IMR-90 (cell line): ENCODE measurements at regions not wholly inside any gene's neighbourhood (a gene's known extent, or its start where the extent isn't known, plus 50 kb on each side); places are given as distances from the start of the nearest gene placed in this dataset.

ENCODE experiments used
- ATAC-seq: fragments of 200-7000 bp; cut with Tn5 transposase; 2 replicates; pipeline ENCODE4 v1.9.1; 2020; ENCODE audit warnings: low read depth, mild to moderate bottlenecking, moderate library complexity
- BruUV-seq: library from RNA; stranded (reverse); fragments of 400-500 nt; replicated peaks from 2 replicates; lab custom pipeline; 2021; lab: Mats Ljungman, UMichigan
- CTCF ChIA-PET: fragments of 300-600 bp; formaldehyde crosslinking; extraction: SDS; loops from one replicate; lab custom pipeline; 2021; ENCODE audit warnings: antibody characterized with exemption; lab: Yijun Ruan, JAX
- POLR2A ChIA-PET: fragments of 300-600 bp; sonication (Branson Sonifier 250); formaldehyde crosslinking; loops from one replicate; lab custom pipeline; 2022; ENCODE audit warnings: antibody characterized with exemption; ENCODE audit not compliant: unreplicated experiment; lab: Charles Lee
- DNase-seq: peaks from one replicate; pipeline ENCODE4 v3.0.0; 2013
- H2AFZ ChIP-seq: replicated peaks from 2 replicates; pipeline ENCODE3; 2013; ENCODE audit warnings: low read length, mild to moderate bottlenecking; ENCODE audit not compliant: poor library complexity
- H2AK5ac ChIP-seq: 2 replicates; pipeline ENCODE4 v1.6.1; 2013; ENCODE audit warnings: low read depth, low read length, inconsistent platforms
- H2AK9ac ChIP-seq: replicated peaks from 2 replicates; pipeline ENCODE3; 2013; ENCODE audit warnings: mild to moderate bottlenecking, low read depth, low read length, moderate library complexity; ENCODE audit not compliant: poor library complexity
- H2BK120ac ChIP-seq: 2 replicates; pipeline ENCODE4 v1.6.1; 2013; ENCODE audit warnings: low read depth, low read length, inconsistent platforms
- H2BK15ac ChIP-seq: 3 replicates; pipeline ENCODE4 v1.6.1; 2013; ENCODE audit warnings: low read depth, low read length, inconsistent platforms
- H2BK20ac ChIP-seq: 2 replicates; pipeline ENCODE4 v1.6.1; 2013; ENCODE audit warnings: low read depth, mild to moderate bottlenecking, inconsistent platforms, low read length, moderate library complexity
- H2BK5ac ChIP-seq: 2 replicates; pipeline ENCODE4 v1.6.1; 2013; ENCODE audit warnings: mild to moderate bottlenecking, low read depth, low read length, inconsistent platforms; ENCODE audit not compliant: poor library complexity, severe bottlenecking
- H3K14ac ChIP-seq: replicated peaks from 2 replicates; pipeline ENCODE4 v1.6.1; 2013; ENCODE audit warnings: low read depth, low read length, inconsistent platforms
- H3K18ac ChIP-seq: 2 replicates; pipeline ENCODE4 v1.6.1; 2013; ENCODE audit warnings: low read depth, low read length, control low read depth
- H3K23ac ChIP-seq: 2 replicates; pipeline ENCODE4 v1.6.1; 2013; ENCODE audit warnings: low read depth, low read length, inconsistent platforms
- H3K27ac ChIP-seq: 2 replicates; pipeline ENCODE4 v1.5.1; 2013; ENCODE audit warnings: mild to moderate bottlenecking, control low read depth, low read length; ENCODE audit not compliant: insufficient read depth
- H3K27me3 ChIP-seq: 2 replicates; pipeline ENCODE4 v1.6.1; 2013; ENCODE audit warnings: low read length; ENCODE audit not compliant: control insufficient read depth, insufficient read depth
- H3K36me3 ChIP-seq: 2 replicates; pipeline ENCODE4 v1.6.1; 2013; ENCODE audit warnings: low read length, mixed read lengths; ENCODE audit not compliant: control insufficient read depth, insufficient read depth
- H3K4ac ChIP-seq: 2 replicates; pipeline ENCODE4 v1.6.1; 2013; ENCODE audit warnings: low read depth, low read length, inconsistent platforms
- H3K4me1 ChIP-seq: 2 replicates; pipeline ENCODE4 v1.6.1; 2013; ENCODE audit warnings: low read length, mixed read lengths; ENCODE audit not compliant: control insufficient read depth, insufficient read depth
- H3K4me2 ChIP-seq: 2 replicates; pipeline ENCODE4 v1.6.1; 2013; ENCODE audit warnings: low read depth, mild to moderate bottlenecking, control low read depth, low read length, moderate library complexity
- H3K4me3 ChIP-seq: 2 replicates; pipeline ENCODE4 v1.5.1; 2013; ENCODE audit warnings: low read depth, mild to moderate bottlenecking, control low read depth, low read length, moderate library complexity; ENCODE audit not compliant: insufficient read depth
- H3K56ac ChIP-seq: 2 replicates; pipeline ENCODE4 v1.6.1; 2013; ENCODE audit warnings: low read length, inconsistent platforms; ENCODE audit not compliant: insufficient read depth; ENCODE audit errors: extremely low read depth
- H3K79me1 ChIP-seq, 2 experiments: 2 replicates each; pipeline ENCODE4 v1.6.1; 2013; ENCODE audit warnings: low read length in 2 of 2, inconsistent platforms in 1 of 2, low read depth in 1 of 2
- H3K9ac ChIP-seq: 2 replicates; pipeline ENCODE4 v1.6.1; 2013; ENCODE audit warnings: low read depth, low read length, control low read depth
- H3K9me1 ChIP-seq: 2 replicates; pipeline ENCODE4 v1.6.1; 2013; ENCODE audit warnings: low read length, inconsistent platforms; ENCODE audit not compliant: insufficient read depth
- H3K9me3 ChIP-seq: 2 replicates; pipeline ENCODE4 v1.6.1; 2013; ENCODE audit warnings: low read length; ENCODE audit not compliant: control insufficient read depth, insufficient read depth
- H4K20me1 ChIP-seq: 2 replicates; pipeline ENCODE4 v1.6.1; 2013; ENCODE audit warnings: low read length, inconsistent platforms; ENCODE audit not compliant: insufficient read depth
- H4K5ac ChIP-seq: 2 replicates; pipeline ENCODE4 v1.6.1; 2013; ENCODE audit warnings: mild to moderate bottlenecking, low read depth, low read length, control low read depth
- H4K8ac ChIP-seq, 2 experiments: 2 replicates each; pipeline ENCODE4 v1.6.1; 2013; ENCODE audit warnings: low read depth in 2 of 2, low read length in 2 of 2, control low read depth in 1 of 2, inconsistent platforms in 1 of 2
- H4K91ac ChIP-seq: 2 replicates; pipeline ENCODE4 v1.6.1; 2013; ENCODE audit warnings: low read depth, low read length, inconsistent platforms; ENCODE audit not compliant: insufficient read depth
- BHLHE40 ChIP-seq: fragments of 150-350 bp; IDR thresholded peaks from 2 replicates; pipeline ENCODE4 v1.6.1; 2016; ENCODE audit warnings: mild to moderate bottlenecking, low read depth, low read length
- CEBPB ChIP-seq: IDR thresholded peaks from 2 replicates; pipeline ENCODE4 v1.6.1; 2012; ENCODE audit warnings: low read depth, low read length, improper control_type of control experiment
- CHD1 ChIP-seq: IDR thresholded peaks from 2 replicates; pipeline ENCODE4 v1.6.1; 2012; ENCODE audit warnings: low read depth, low read length, improper control_type of control experiment
- ELK1 ChIP-seq: fragments of 150-350 bp; IDR thresholded peaks from 2 replicates; pipeline ENCODE4 v1.6.1; 2016; ENCODE audit warnings: low read depth, mild to moderate bottlenecking, low read length, moderate library complexity, borderline replicate concordance
- FOS ChIP-seq: fragments of 150-350 bp; IDR thresholded peaks from 2 replicates; pipeline ENCODE4 v1.6.1; 2016; ENCODE audit warnings: low read depth, low read length
- MAFK ChIP-seq: IDR thresholded peaks from 2 replicates; pipeline ENCODE4 v1.6.1; 2012; ENCODE audit warnings: low read depth, low read length, improper control_type of control experiment
- MAZ ChIP-seq: IDR thresholded peaks from 2 replicates; pipeline ENCODE4 v1.6.1; 2012; ENCODE audit warnings: low read depth, mild to moderate bottlenecking, low read length, improper control_type of control experiment, moderate library complexity, borderline replicate concordance
- MXI1 ChIP-seq: IDR thresholded peaks from 2 replicates; pipeline ENCODE4 v1.6.1; 2012; ENCODE audit warnings: low read depth, mild to moderate bottlenecking, low read length, moderate library complexity, borderline replicate concordance
- NFE2L2 ChIP-seq: fragments of 150-350 bp; IDR thresholded peaks from 2 replicates; pipeline ENCODE4 v1.6.1; 2016; ENCODE audit warnings: low read depth, mild to moderate bottlenecking, low read length
- POLR2A ChIP-seq: IDR thresholded peaks from 2 replicates; pipeline ENCODE4 v1.6.1; 2012; ENCODE audit warnings: mild to moderate bottlenecking, low read depth, low read length
- RAD21 ChIP-seq: IDR thresholded peaks from 2 replicates; pipeline ENCODE4 v1.6.1; 2012; ENCODE audit warnings: low read length, improper control_type of control experiment
- RCOR1 ChIP-seq: IDR thresholded peaks from 2 replicates; pipeline ENCODE4 v1.6.1; 2012; ENCODE audit warnings: mild to moderate bottlenecking, low read length, improper control_type of control experiment; ENCODE audit not compliant: insufficient replicate concordance
- RFX5 ChIP-seq: IDR thresholded peaks from 2 replicates; pipeline ENCODE4 v1.8.0; 2012; ENCODE audit warnings: low read depth, mild to moderate bottlenecking, low read length, moderate library complexity
- SMC3 ChIP-seq: fragments of 150-350 bp; IDR thresholded peaks from 2 replicates; pipeline ENCODE4 v1.6.1; 2016; ENCODE audit warnings: low read depth, mild to moderate bottlenecking, antibody characterized with exemption, low read length, moderate library complexity
- dilution Hi-C: fragments of 300-500 bp; cut with HindIII; formaldehyde crosslinking; loops from one replicate; pipeline ENCODE4 v1.14.3; 2018; ENCODE audit warnings: low sequenced_read_pairs; ENCODE audit not compliant: unreplicated experiment
- in situ Hi-C: fragments of 300-500 bp; cut with MboI; formaldehyde crosslinking; loops from 3 replicates; pipeline ENCODE4 v1.14.3; 2019; ENCODE audit warnings: low sequenced_read_pairs, inconsistent platforms, mixed read lengths
- intact Hi-C: fragments of 100-400 bp; cut with micrococcal nuclease; formaldehyde crosslinking; loops from 2 replicates; pipeline ENCODE4 v1.10.0; 2022
- TF ChIP-seq, protein P1 (sequence below): fragments of 150-350 bp; IDR thresholded peaks from 2 replicates; pipeline ENCODE4 v1.6.1; 2017; ENCODE audit warnings: mild to moderate bottlenecking, antibody characterized with exemption, low read length, low read depth
- TF ChIP-seq, protein P2 (sequence below): conservative IDR thresholded peaks from 2 replicates; pipeline ENCODE4 v1.5.1; 2012; ENCODE audit warnings: mild to moderate bottlenecking, low read depth, low read length, improper control_type of control experiment

DNA sequence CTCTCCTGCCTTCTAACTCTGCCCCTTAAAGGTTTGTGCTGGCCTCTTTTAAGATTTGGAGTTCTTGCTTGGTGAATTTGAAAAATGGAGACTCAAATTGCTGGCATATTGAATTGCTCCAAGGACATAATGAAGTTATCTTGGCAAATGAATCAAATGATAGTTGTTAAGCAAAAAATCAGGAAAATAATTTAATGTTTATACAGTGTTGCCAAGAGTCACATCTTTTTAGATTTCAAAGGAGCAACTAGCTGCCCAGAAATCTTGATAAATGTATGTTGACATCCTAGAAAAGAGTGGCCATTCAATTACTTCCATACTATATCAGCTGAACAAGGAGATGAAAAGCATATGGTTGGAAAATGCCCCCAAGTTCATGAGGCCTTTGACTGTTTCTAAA is 610.0 kb upstream of the LCORL start:
- Histone ChIP-seq H3K18ac (no peak overlapping the region), H4K8ac (no peak overlapping the region), H4K91ac (no peak overlapping the region), H3K9me1 (no peaks in the 10 kb centered on the region), H4K20me1 (no peaks in the 10 kb centered on the region), H3K79me1 (no peaks in the 10 kb centered on the region), H2AFZ (no peak overlapping the region), H3K4me2 (no peak overlapping the region), H3K4ac (no peak overlapping the region), H2AK5ac (no peak overlapping the region), H2AK9ac (no peak overlapping the region), H3K56ac (no peak overlapping the region), H2BK20ac (no peak overlapping the region), H3K9ac (no peak overlapping the region), H2BK15ac (no peak overlapping the region), H3K4me1 (no peaks in the 10 kb centered on the region), H2BK5ac (no peak overlapping the region), H3K4me3 (no peak overlapping the region), H3K23ac (no peak overlapping the region), H4K5ac (no peak overlapping the region), H3K9me3 (peaks cover 6% of the 10 kb centered on the region), H3K14ac (no peak overlapping the region), H3K27me3 (no peaks in the 10 kb centered on the region), H3K36me3 (no peaks in the 10 kb centered on the region), H2BK120ac (no peak overlapping the region), H3K27ac (no peak overlapping the region)
- no TSS peak for BruUV-seq
- CTCF ChIA-PET, result no interaction called here
- in situ Hi-C loops (no loop called here), dilution Hi-C loops (no loop called here), intact Hi-C loops (no loop called here)
- no peak for DNase-seq
- POLR2A ChIA-PET, result no interaction called here
- no peak for ATAC-seq
- TF ChIP-seq CEBPB (no peak), MXI1 (no peak), RAD21 (no peak), NFE2L2 (no peak), RFX5 (no peak), SMC3 (no peak), ELK1 (no peak), FOS (no peak), BHLHE40 (no peak), POLR2A (no peak), MAZ (no peak), MAFK (no peak), CHD1 (no peak), RCOR1 (no peak)
- TF ChIP-seq, protein P1, sequence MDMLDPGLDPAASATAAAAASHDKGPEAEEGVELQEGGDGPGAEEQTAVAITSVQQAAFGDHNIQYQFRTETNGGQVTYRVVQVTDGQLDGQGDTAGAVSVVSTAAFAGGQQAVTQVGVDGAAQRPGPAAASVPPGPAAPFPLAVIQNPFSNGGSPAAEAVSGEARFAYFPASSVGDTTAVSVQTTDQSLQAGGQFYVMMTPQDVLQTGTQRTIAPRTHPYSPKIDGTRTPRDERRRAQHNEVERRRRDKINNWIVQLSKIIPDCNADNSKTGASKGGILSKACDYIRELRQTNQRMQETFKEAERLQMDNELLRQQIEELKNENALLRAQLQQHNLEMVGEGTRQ, result no peak
- TF ChIP-seq, protein P2, sequence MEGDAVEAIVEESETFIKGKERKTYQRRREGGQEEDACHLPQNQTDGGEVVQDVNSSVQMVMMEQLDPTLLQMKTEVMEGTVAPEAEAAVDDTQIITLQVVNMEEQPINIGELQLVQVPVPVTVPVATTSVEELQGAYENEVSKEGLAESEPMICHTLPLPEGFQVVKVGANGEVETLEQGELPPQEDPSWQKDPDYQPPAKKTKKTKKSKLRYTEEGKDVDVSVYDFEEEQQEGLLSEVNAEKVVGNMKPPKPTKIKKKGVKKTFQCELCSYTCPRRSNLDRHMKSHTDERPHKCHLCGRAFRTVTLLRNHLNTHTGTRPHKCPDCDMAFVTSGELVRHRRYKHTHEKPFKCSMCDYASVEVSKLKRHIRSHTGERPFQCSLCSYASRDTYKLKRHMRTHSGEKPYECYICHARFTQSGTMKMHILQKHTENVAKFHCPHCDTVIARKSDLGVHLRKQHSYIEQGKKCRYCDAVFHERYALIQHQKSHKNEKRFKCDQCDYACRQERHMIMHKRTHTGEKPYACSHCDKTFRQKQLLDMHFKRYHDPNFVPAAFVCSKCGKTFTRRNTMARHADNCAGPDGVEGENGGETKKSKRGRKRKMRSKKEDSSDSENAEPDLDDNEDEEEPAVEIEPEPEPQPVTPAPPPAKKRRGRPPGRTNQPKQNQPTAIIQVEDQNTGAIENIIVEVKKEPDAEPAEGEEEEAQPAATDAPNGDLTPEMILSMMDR, result no peak
